AG10803 (cell line): ENCODE measurements at regions not wholly inside any gene's neighbourhood (a gene's known extent, or its start where the extent isn't known, plus 50 kb on each side); places are given as distances from the start of the nearest gene placed in this dataset.

ENCODE experiments used
- DNase-seq: peaks from one replicate; pipeline ENCODE4 v3.0.0; 2010; ENCODE audit warnings: low read depth
- H3K4me3 ChIP-seq: 2 replicates; pipeline ENCODE4 v1.5.1; 2011; ENCODE audit warnings: mild to moderate bottlenecking, low read length, control low read depth
- TF ChIP-seq, protein P1 (sequence below): conservative IDR thresholded peaks from 2 replicates; pipeline ENCODE4 v1.5.1; 2011; ENCODE audit warnings: mild to moderate bottlenecking, low read length, control low read depth, inconsistent platforms

DNA sequence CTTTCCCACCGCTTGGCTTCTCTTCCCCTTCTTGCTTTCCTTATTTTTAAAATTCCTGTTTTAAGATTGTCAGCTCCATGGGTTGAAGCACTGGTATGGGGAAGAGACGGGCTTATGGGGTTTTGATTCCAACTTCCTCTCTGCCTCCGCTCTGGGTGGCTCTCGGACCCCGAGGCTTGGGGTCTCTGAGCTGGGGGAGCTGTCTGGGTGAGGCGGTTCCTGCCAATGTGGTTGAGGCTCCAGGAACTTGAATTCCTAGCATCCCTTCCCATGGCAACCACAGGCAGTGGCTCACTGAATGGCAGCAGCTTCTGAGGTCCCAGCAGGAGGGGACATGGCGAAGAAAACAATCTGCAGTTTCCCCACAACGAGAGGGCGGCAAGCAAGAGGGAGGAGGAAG lies 83.1 kb upstream of the C1orf174 start:
- TF ChIP-seq, protein P1, sequence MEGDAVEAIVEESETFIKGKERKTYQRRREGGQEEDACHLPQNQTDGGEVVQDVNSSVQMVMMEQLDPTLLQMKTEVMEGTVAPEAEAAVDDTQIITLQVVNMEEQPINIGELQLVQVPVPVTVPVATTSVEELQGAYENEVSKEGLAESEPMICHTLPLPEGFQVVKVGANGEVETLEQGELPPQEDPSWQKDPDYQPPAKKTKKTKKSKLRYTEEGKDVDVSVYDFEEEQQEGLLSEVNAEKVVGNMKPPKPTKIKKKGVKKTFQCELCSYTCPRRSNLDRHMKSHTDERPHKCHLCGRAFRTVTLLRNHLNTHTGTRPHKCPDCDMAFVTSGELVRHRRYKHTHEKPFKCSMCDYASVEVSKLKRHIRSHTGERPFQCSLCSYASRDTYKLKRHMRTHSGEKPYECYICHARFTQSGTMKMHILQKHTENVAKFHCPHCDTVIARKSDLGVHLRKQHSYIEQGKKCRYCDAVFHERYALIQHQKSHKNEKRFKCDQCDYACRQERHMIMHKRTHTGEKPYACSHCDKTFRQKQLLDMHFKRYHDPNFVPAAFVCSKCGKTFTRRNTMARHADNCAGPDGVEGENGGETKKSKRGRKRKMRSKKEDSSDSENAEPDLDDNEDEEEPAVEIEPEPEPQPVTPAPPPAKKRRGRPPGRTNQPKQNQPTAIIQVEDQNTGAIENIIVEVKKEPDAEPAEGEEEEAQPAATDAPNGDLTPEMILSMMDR, result no peak
- no peak overlapping the region for H3K4me3 ChIP-seq
- DNase-seq, result no peak

DNA sequence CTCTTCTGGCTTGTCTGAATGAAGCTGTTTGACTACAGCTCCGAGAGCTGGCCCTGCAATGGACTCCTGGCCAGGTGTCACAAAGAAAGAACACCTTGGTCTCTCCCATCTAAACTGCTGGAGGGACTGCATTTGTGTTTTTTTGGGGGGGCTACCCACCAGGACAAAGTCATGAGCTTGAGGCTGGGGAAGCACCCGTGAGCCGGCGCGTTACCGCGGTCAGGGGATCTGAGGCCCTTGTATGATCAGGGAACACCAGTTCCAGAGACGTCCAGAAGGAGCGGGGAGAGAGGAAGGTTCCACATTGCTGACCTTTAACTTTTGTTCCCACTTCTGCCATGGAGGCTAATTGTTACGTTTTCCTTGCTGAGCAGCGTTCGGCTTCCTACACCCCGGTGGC lies 84.5 kb upstream of the C1orf174 start:
- DNase-seq, result no peak
- no peak overlapping the region for H3K4me3 ChIP-seq
- TF ChIP-seq, protein P1, result no peak

DNA sequence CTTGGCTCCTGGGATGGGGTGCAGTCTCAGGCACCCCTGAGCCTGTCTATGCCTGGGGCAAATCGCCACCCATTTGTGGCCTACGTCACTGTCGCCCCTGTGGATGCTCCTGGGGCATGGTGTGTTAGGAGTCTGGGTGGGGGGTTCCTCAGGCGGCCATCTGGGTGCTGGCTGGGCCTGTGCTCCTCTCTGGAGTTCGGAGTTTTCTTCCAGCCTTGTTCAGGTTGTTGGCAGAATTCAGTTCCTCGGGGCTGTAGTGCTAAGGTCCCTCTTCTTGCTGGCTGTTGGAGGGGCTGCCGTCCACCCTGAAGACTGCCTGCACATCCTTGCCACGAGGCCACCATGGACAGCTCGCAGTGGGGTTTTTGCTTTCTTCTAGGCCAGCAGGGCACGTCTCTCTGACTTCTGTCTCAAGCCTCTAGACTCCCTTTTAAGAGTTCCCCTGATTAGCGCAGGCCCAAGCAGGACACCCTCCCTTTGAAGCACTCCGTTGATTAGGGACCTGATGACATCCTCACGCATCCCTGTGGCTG lies 86.7 kb upstream of the C1orf174 start:
- DNase-seq, result no peak
- TF ChIP-seq, protein P1, result no peak
- no peak overlapping the region for H3K4me3 ChIP-seq

DNA sequence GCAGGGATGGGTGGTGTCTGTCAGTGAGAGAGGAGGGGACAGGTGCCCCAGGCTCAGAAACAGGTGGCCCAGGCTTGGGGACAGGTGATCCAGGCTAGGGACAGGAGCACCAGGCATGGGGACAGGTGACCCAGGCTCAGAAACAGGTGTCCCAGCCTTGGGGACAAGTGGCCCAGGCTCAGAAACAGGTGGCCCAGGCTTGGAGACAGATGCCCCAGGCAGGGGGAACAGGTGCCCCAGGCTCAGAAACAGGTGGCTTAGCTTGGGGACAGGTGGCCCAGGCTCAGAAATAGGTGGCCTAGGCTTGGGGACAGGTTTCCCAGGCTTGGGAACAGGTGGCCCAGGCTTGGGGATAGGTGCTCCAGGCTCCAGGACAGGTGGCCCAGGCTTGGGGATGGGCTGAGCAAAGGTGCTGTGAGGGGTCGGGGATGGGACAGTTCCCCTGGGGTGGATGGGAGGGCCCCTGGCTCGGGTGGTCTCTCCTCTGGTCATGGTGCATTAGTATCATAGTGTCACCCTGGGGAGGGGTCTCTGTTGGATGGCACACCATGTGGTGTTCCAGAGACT lies 87.7 kb upstream of the C1orf174 start:
- DNase-seq, result no peak
- H3K4me3 ChIP-seq, result no peak overlapping the region
- TF ChIP-seq, protein P1, result no peak

DNA sequence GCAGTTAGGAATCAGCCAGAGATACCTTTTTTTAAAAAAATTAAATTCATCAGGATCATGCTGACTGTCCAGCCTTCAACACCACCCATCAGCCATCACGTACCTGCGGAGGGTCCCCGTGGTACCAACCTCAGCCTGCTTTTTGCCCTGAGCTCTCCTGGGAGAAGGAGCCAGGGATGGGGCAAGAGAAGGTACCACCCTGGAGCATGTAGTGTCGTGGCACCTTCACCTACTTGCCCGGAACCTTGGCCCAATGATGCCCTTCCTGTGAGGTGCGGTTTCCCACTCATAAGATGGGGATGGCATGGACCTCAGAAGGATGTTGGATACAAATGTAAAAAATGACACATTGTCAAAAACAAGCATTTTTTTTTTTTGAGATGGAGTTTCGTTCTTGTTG lies 88.4 kb upstream of the C1orf174 start:
- no peak for DNase-seq
- TF ChIP-seq, protein P1, result no peak
- no peak overlapping the region for H3K4me3 ChIP-seq

DNA sequence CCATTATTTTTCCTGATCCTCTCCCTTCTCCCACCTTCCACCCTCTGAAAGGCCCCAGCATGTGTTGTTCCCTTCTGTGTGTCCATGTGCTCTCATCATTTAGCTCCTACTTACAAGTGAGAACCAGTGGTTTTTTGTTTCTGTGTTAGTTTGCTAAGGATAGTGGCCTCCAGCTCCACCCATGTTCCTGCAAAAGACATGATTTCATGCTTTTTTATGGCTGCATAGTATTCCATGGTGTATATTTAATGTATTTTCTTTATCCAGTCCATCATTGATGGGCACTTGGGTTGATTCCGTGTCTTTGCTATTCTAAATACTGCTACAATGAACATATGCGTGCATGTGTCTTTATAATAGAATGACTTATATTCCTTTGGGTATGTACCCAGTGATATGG lies 89.4 kb upstream of the C1orf174 start:
- no peak overlapping the region for H3K4me3 ChIP-seq
- DNase-seq, result no peak
- TF ChIP-seq, protein P1, result no peak

DNA sequence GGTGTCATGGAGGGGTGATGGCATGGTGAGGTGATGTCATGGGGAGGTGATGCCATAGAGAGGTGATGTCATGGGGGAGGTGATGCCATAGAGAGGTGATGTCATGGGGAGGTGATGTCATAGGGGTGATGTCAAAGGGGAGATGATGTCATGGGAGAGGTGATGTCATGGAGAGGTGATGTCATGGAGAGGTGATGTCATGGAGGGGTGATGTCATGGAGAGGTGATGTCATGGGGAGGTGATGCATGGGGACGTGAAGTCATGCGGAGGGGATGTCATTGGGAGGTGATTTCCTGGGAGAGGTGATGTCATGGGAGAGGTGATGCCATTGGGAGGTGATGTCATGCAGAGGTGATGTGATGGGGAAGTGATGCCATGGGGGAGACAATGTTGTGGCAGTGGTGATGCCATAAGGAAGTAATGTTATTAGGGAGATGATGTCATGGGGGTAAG lies 92.1 kb upstream of the C1orf174 start:
- TF ChIP-seq, protein P1, result no peak
- no peak for DNase-seq
- H3K4me3 ChIP-seq, result no peak overlapping the region
